SK-N-SH treated with all-trans-retinoic acid at 6 μM for 48 hours (cell line): ENCODE measurements at regions not wholly inside any gene's neighbourhood (a gene's known extent, or its start where the extent isn't known, plus 50 kb on each side); places are given as distances from the start of the nearest gene placed in this dataset.

Experiments
- ESRRG ChIP-seq: fragments of 250-450 bp; sonication (Bioruptor Pico); IDR thresholded peaks from 2 replicates; pipeline ENCODE4 v1.6.1; 2021; ENCODE audit warnings: mild to moderate bottlenecking
- GLIS3 ChIP-seq: fragments of 250-450 bp; sonication (Bioruptor Pico); IDR thresholded peaks from 2 replicates; pipeline ENCODE4 v1.5.0; 2020; ENCODE audit warnings: mild to moderate bottlenecking, moderate library complexity
- POU6F1 ChIP-seq: fragments of 250-450 bp; sonication (Bioruptor Pico); IDR thresholded peaks from 2 replicates; pipeline ENCODE4 v1.8.0; 2021; ENCODE audit warnings: low read depth, mild to moderate bottlenecking, moderate library complexity, borderline replicate concordance
- RARB ChIP-seq: fragments of 250-450 bp; sonication (Bioruptor Pico); IDR thresholded peaks from 2 replicates; pipeline ENCODE4 v1.8.0; 2021; ENCODE audit warnings: mild to moderate bottlenecking, moderate library complexity
- ZC3H10 ChIP-seq: fragments of 250-450 bp; sonication (Bioruptor Pico); IDR thresholded peaks from 2 replicates; pipeline ENCODE4 v1.5.1; 2021; ENCODE audit warnings: mild to moderate bottlenecking, moderate library complexity
- ZFP3 ChIP-seq: fragments of 250-450 bp; sonication (Bioruptor Pico); IDR thresholded peaks from 2 replicates; pipeline ENCODE4 v1.5.0; 2020; ENCODE audit warnings: mild to moderate bottlenecking, moderate library complexity
- ZFP30 ChIP-seq: fragments of 450-650 bp; formaldehyde crosslinking; IDR thresholded peaks from 2 replicates; pipeline ENCODE4 v1.5.0; 2022; ENCODE audit warnings: mild to moderate bottlenecking, moderate library complexity
- TF ChIP-seq, protein P1 (sequence below): fragments of 250-450 bp; sonication (Bioruptor Pico); IDR thresholded peaks from 2 replicates; pipeline ENCODE4 v1.5.1; 2020; ENCODE audit warnings: low read depth, mild to moderate bottlenecking, moderate library complexity

DNA sequence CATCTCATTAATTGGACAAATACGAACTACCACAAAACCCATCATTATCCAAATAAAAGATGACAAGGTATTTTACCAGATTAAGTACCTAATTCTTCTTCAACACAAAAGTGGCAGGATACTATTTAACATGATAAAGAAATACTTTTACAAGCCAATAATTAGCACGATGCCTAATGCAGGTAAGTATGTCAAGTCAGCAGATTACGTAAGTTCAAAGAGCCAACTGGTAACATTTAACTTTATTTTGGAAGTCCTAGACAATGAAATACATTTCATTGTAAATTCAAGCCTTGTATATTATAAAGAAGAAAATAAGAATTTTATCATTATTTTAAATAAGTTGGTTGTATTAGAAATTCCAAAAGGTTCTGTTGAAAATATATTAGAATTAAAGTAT is 535.3 kb upstream of the SOX9 start:
- no peak for TF ChIP-seq ZC3H10 (CRISPR knock-in tag)
- no peak for TF ChIP-seq RARB (CRISPR knock-in tag)
- TF ChIP-seq, protein P1, sequence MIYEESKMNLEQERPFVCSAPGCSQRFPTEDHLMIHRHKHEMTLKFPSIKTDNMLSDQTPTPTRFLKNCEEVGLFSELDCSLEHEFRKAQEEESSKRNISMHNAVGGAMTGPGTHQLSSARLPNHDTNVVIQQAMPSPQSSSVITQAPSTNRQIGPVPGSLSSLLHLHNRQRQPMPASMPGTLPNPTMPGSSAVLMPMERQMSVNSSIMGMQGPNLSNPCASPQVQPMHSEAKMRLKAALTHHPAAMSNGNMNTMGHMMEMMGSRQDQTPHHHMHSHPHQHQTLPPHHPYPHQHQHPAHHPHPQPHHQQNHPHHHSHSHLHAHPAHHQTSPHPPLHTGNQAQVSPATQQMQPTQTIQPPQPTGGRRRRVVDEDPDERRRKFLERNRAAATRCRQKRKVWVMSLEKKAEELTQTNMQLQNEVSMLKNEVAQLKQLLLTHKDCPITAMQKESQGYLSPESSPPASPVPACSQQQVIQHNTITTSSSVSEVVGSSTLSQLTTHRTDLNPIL (CRISPR knock-in tag): no peak
- no peak for TF ChIP-seq ZFP3 (CRISPR knock-in tag)
- TF ChIP-seq GLIS3 (CRISPR knock-in tag): no peak
- TF ChIP-seq POU6F1 (CRISPR knock-in tag): no peak
- no peak for TF ChIP-seq ZFP30 (CRISPR knock-in tag)
- no peak for TF ChIP-seq ESRRG (CRISPR knock-in tag)
